Breast epithelium (tissue), 3 donors: ENCODE measurements at regions not wholly inside any gene's neighbourhood (a gene's known extent, or its start where the extent isn't known, plus 50 kb on each side); places are given as distances from the start of the nearest gene placed in this dataset.
"Not testable (repeated sequence)": the region's sequence is repeated elsewhere in the genome, so short reads cannot be mapped to it uniquely, and the experiment has no call there.

Experiments
- CTCF ChIP-seq, 3 donors: fragments of 450-650 bp; IDR thresholded peaks; one replicate each; pipeline ENCODE4 v1.5.1; 2016 to 2017; ENCODE audit warnings: antibody characterized with exemption in 3 of 3, mild to moderate bottlenecking in 3 of 3, moderate library complexity in 3 of 3
- POLR2AphosphoS5 ChIP-seq, 3 donors: sonication (generic); formaldehyde crosslinking; IDR thresholded peaks; one replicate each; pipeline ENCODE4 v1.6.1; 2017; ENCODE audit warnings: antibody characterized with exemption in 3 of 3

GRCh38 chr2:182552785-182553184 lies 125.9 kb upstream of the PDE1A start:
- not testable (repeated sequence) for TF ChIP-seq POLR2AphosphoS5, CTCF (IDR thresholded peaks at IDR 0.05)
